ENCODE measurements at regions not wholly inside any gene's neighbourhood (a gene's known extent, or its start where the extent isn't known, plus 50 kb on each side); places are given as distances from the start of the nearest gene placed in this dataset.

GRCh38 chr5:174282391-174282790, 236.9 kb downstream of the NSG2 start:
- in situ Hi-C loops (cut with HindIII; ENCODE audit: low sequenced_read_pairs): no loop called here

GRCh38 chr5:174283211-174284005, 237.9 kb downstream of the NSG2 start:
- in situ Hi-C loops (cut with HindIII; ENCODE audit: low sequenced_read_pairs): no loop called here

- in situ Hi-C loops (cut with HindIII; ENCODE audit: low sequenced_read_pairs): no loop called here
Observed at GRCh38 chr5:174284873-174285272, 239.4 kb downstream of the NSG2 start.

- in situ Hi-C loops (cut with HindIII; ENCODE audit: low sequenced_read_pairs): no loop called here
Observed at GRCh38 chr5:174287761-174288160, 242.3 kb downstream of the NSG2 start.

GRCh38 chr5:174288439-174288838, 242.9 kb downstream of the NSG2 start:
- in situ Hi-C loops (cut with HindIII; ENCODE audit: low sequenced_read_pairs): no loop called here

GRCh38 chr5:174291162-174291561, 245.7 kb downstream of the NSG2 start:
- in situ Hi-C loops (cut with HindIII; ENCODE audit: low sequenced_read_pairs): no loop called here

GRCh38 chr5:174292348-174292747, 246.8 kb downstream of the NSG2 start:
- in situ Hi-C loops (cut with HindIII; ENCODE audit: low sequenced_read_pairs): no loop called here

GRCh38 chr5:174293006-174293405, 247.5 kb downstream of the NSG2 start:
- in situ Hi-C loops (cut with HindIII; ENCODE audit: low sequenced_read_pairs): no loop called here

- in situ Hi-C loops (cut with HindIII; ENCODE audit: low sequenced_read_pairs): no loop called here
Observed at GRCh38 chr5:174293481-174293880, 248.0 kb downstream of the NSG2 start.

- in situ Hi-C loops (cut with HindIII; ENCODE audit: low sequenced_read_pairs): no loop called here
Observed at GRCh38 chr5:174294891-174295620, 249.6 kb downstream of the NSG2 start.

- in situ Hi-C loops (cut with HindIII; ENCODE audit: low sequenced_read_pairs): no loop called here
Observed at GRCh38 chr5:174295702-174296436, 250.4 kb downstream of the NSG2 start.

- in situ Hi-C loops (cut with HindIII; ENCODE audit: low sequenced_read_pairs): loop anchor here (25.0 kb wide), 1 partner anchor 688 kb away; the partner anchor contains the start of gene BOD1
Observed at GRCh38 chr5:174300118-174300940, 254.8 kb downstream of the NSG2 start.

GRCh38 chr5:174300941-174301761, 255.6 kb downstream of the NSG2 start:
- in situ Hi-C loops (cut with HindIII; ENCODE audit: low sequenced_read_pairs): loop anchor here (25.0 kb wide), 1 partner anchor 689 kb away; the partner anchor contains the start of gene BOD1

GRCh38 chr5:174301848-174302625, 256.5 kb downstream of the NSG2 start:
- in situ Hi-C loops (cut with HindIII; ENCODE audit: low sequenced_read_pairs): loop anchor here (25.0 kb wide), 1 partner anchor 690 kb away; the partner anchor contains the start of gene BOD1

GRCh38 chr5:174303035-174303434, 257.5 kb downstream of the NSG2 start:
- in situ Hi-C loops (cut with HindIII; ENCODE audit: low sequenced_read_pairs): loop anchor here (25.0 kb wide), 1 partner anchor 691 kb away; the partner anchor contains the start of gene BOD1

GRCh38 chr5:174303437-174304045, 258.0 kb downstream of the NSG2 start:
- in situ Hi-C loops (cut with HindIII; ENCODE audit: low sequenced_read_pairs): loop anchor here (25.0 kb wide), 1 partner anchor 691 kb away; the partner anchor contains the start of gene BOD1

- in situ Hi-C loops (cut with HindIII; ENCODE audit: low sequenced_read_pairs): loop anchor here (25.0 kb wide), 1 partner anchor 693 kb away; the partner anchor contains the start of gene BOD1
Observed at GRCh38 chr5:174305241-174305681, 259.8 kb downstream of the NSG2 start.
